Heart left ventricle (tissue), 16 donors: ENCODE measurements at regions not wholly inside any gene's neighbourhood (a gene's known extent, or its start where the extent isn't known, plus 50 kb on each side); places are given as distances from the start of the nearest gene placed in this dataset.

ENCODE experiments used
- ATAC-seq, 4 donors: fragments of 200-7000 bp; cut with Tn5 transposase; one replicate each; pipeline ENCODE4 v1.9.1; 2020 to 2022; ENCODE audit warnings: moderate library complexity in 4 of 4, mild to moderate bottlenecking in 3 of 4, moderate number of reproducible peaks in 1 of 4
- DNase-seq, 5 donors: peaks; one replicate each; pipeline ENCODE4 v3.0.0-alpha.2; 2020
- H3K27ac ChIP-seq, 12 donors: fragments of 200-600 bp; sonication (generic) in 4 of 12; one replicate each; pipeline versions ENCODE4 v1.5.0 to v1.8.0; 2016 to 2022; ENCODE audit warnings: mild to moderate bottlenecking in 2 of 12
- H3K27me3 ChIP-seq, 9 donors: fragments of 200-600 bp; sonication (generic) in 2 of 9; one replicate each; pipeline versions ENCODE4 v1.5.1 to v1.8.0; 2016 to 2022; ENCODE audit warnings: mild to moderate bottlenecking in 3 of 9
- H3K36me3 ChIP-seq, 9 donors: fragments of 200-600 bp; sonication (generic) in 2 of 9; one replicate each; pipeline versions ENCODE4 v1.5.0 to v1.8.0; 2018 to 2022; ENCODE audit warnings: mild to moderate bottlenecking in 2 of 9
- H3K4me1 ChIP-seq, 12 donors: fragments of 200-600 bp; sonication (generic) in 4 of 12; one replicate each; pipeline versions ENCODE4 v1.5.0 to v1.8.0; 2016 to 2022; ENCODE audit warnings: mild to moderate bottlenecking in 3 of 12
- H3K4me3 ChIP-seq, 12 donors: fragments of 200-600 bp; sonication (generic) in 4 of 12; one replicate each; pipeline versions ENCODE4 v1.5.0 to v1.8.0; 2017 to 2022; ENCODE audit warnings: mild to moderate bottlenecking in 9 of 12, moderate library complexity in 4 of 12
- H3K9me3 ChIP-seq, 12 donors: fragments of 200-600 bp; sonication (generic) in 4 of 12; one replicate each; pipeline versions ENCODE4 v1.5.0 to v1.8.0; 2016 to 2022; ENCODE audit warnings: mild to moderate bottlenecking in 1 of 12
- CTCF ChIP-seq, 12 donors: fragments of 200-600 bp; sonication (generic) in 4 of 12; IDR thresholded peaks; one replicate each; pipeline versions ENCODE4 v1.5.0 to v1.8.0; 2018 to 2022; ENCODE audit warnings: antibody characterized with exemption in 12 of 12, mild to moderate bottlenecking in 5 of 12
- POLR2A ChIP-seq, 2 donors: fragments of 450-650 bp; IDR thresholded peaks; one replicate each; pipeline ENCODE4 v1.6.1; 2017; ENCODE audit warnings: antibody characterized with exemption in 2 of 2, mild to moderate bottlenecking in 2 of 2, moderate library complexity in 2 of 2
- WGBS, 4 donors: extraction: QIAGEN DNeasy Blood & Tissue Kit in 2 of 4; methylation state at CpG; one replicate each; pipeline versions ENCODE4 v1.1.5 to v1.1.7; 2013 to 2018; 5-methylcytosine and 5-hydroxymethylcytosine counted together
- intact Hi-C, 10 donors: fragments of 100-400 bp; cut with DNase I; formaldehyde crosslinking; loops; one replicate each; pipeline versions ENCODE4 v1.11.1 to v1.14.2; 2022
- donor health status: ischemic (EF 13 %, LVEDD 7.1; RV severe dilation, severe dysfunction).
- donor health status: healthy with polysubstance abuse.
- donor health status: DM: no; HTN: yes; CAD: no.
- donor health status: DM: no; HTN: no; CAD: no.
- donor health status: ischemic (EF 25% LVEDD 6.9; RV normal size, moderate dysfunction).
- donor health status: ischemic (EF 25% LVEDD 5.7; RV mildly dilated, moderate dysfunction).
- donor health status: healthy.
- donor health status: DM: yes; HTN: yes; CAD: no.
- donor health status: ischemic (EF 35%, LVEDD 5.7; RV mildly dilated, moderate dysfunction).
- donor health status: nonischemic (EF 11% LVEDD 7.7; RV severe dilation, severe dysfunction).
- donor health status: DM: yes; HTN: yes; CAD: no.
- donor health status: PGD.
- donor health status: ischemic (EF 29% LVEDD 5.4; RV normal size, mild dysfunction).
- donor health status: nonischemic (EF 23%, LVEDD 6.1; RV moderate dilation, normal function).

- Histone ChIP-seq H3K4me1 (peaks cover 0 to 50% (median 2%) of the 10 kb centered on the region in 12 donors), H3K4me3 (no peak overlapping the region), H3K36me3 (no peaks in the 10 kb centered on the region), H3K9me3 (no peaks in the 10 kb centered on the region), H3K27me3 (no peaks in the 10 kb centered on the region), H3K27ac (peak overlapping the region in 10 of 12 donors; percentile 15 to 91 (median 50))
- ATAC-seq (peak; percentile 15 to 91 (median 73)), DNase-seq (peak in 4 of 5 donors; percentile 23 to 44 (median 38))
- TF ChIP-seq POLR2A (IDR thresholded peaks at IDR 0.05): no peak
- no peak for TF ChIP-seq CTCF (IDR thresholded peaks at IDR 0.05)
- 62 to 72% (median 68%) methylated on average over 15 of the region's 15 CpGs for WGBS, 4 donors
- intact Hi-C loops: no loop called here
These were observed 134.5 kb upstream of the KLF3 start for GRCh38 chr4:38529189-38530115.

GRCh38 chr4:38530486-38530885, 133.5 kb upstream of the KLF3 start:
- H3K4me3 ChIP-seq: no peak overlapping the region
- no peaks in the 10 kb centered on the region for H3K9me3 ChIP-seq
- WGBS, 4 donors: 44 to 95% (median 93%) methylated on average over 1 of the region's 1 CpG
- DNase-seq: no peak
- no peak for ATAC-seq
- intact Hi-C loops: no loop called here
- no peaks in the 10 kb centered on the region for H3K36me3 ChIP-seq
- H3K4me1 ChIP-seq: peaks cover 0 to 53% (median 2%) of the 10 kb centered on the region in 12 donors
- TF ChIP-seq POLR2A (IDR thresholded peaks at IDR 0.05) (no peak), CTCF (IDR thresholded peaks at IDR 0.05) (no peak)
- peak overlapping the region in 1 of 12 donors; percentile 91 for H3K27ac ChIP-seq
- no peaks in the 10 kb centered on the region for H3K27me3 ChIP-seq

- intact Hi-C loops: no loop called here
- no peak overlapping the region for H3K4me3 ChIP-seq
- 63 to 72% (median 66%) methylated on average over 5 of the region's 5 CpGs for whole genome bisulfite sequencing, 4 donors
- peaks cover 0 to 52% (median 2%) of the 10 kb centered on the region in 12 donors for H3K4me1 ChIP-seq
- TF ChIP-seq POLR2A (IDR thresholded peaks at IDR 0.05) (no peak), CTCF (IDR thresholded peaks at IDR 0.05) (no peak)
- no peaks in the 10 kb centered on the region for H3K9me3 ChIP-seq
- no peak for ATAC-seq
- no peak for DNase-seq
- H3K27ac ChIP-seq: no peak overlapping the region
- H3K36me3 ChIP-seq: no peaks in the 10 kb centered on the region
- no peaks in the 10 kb centered on the region for H3K27me3 ChIP-seq
These were observed 132.8 kb upstream of the KLF3 start for GRCh38 chr4:38531141-38531727.

- Histone ChIP-seq H3K4me1 (peaks cover 0 to 49% (median 2%) of the 10 kb centered on the region in 12 donors), H3K36me3 (no peaks in the 10 kb centered on the region), H3K9me3 (no peaks in the 10 kb centered on the region), H3K27ac (no peak overlapping the region), H3K27me3 (no peaks in the 10 kb centered on the region), H3K4me3 (no peak overlapping the region)
- TF ChIP-seq CTCF (IDR thresholded peaks at IDR 0.05): no peak
- TF ChIP-seq POLR2A (IDR thresholded peaks at IDR 0.05): no peak
- DNase-seq: no peak
- ATAC-seq: no peak
- WGBS, 4 donors: 74 to 83% (median 81%) methylated on average over 6 of the region's 6 CpGs
- intact Hi-C loops: no loop called here
These were observed 131.0 kb upstream of the KLF3 start for GRCh38 chr4:38532908-38533499.
